H1 (cell line): ENCODE measurements at regions not wholly inside any gene's neighbourhood (a gene's known extent, or its start where the extent isn't known, plus 50 kb on each side); places are given as distances from the start of the nearest gene placed in this dataset.

Experiments used
- BACH1 ChIP-seq: IDR thresholded peaks from 2 replicates; pipeline ENCODE4 v1.6.1; 2012; ENCODE audit warnings: low read length, improper control_type of control experiment
- CBX5 ChIP-seq: fragments of 300-800, 300-1000 bp; sonication (generic); IDR thresholded peaks from 2 replicates; pipeline ENCODE4 v1.7.1; 2016; ENCODE audit warnings: antibody characterized with exemption, low read length, low read depth
- CHD1 ChIP-seq: IDR thresholded peaks from 2 replicates; pipeline ENCODE4 v1.6.1; 2012; ENCODE audit warnings: low read depth, low read length, improper control_type of control experiment
- NANOG ChIP-seq: IDR thresholded peaks from 2 replicates; pipeline ENCODE4 v1.6.1; 2011; ENCODE audit warnings: low read length, low read depth, mild to moderate bottlenecking, inconsistent platforms; ENCODE audit not compliant: insufficient read depth, poor library complexity, severe bottlenecking

- TF ChIP-seq NANOG (no peak), BACH1 (no peak), CBX5 (no peak), CHD1 (no peak)
- TF ChIP-seq, all 59 proteins: peak for 0
These were observed 89.6 kb upstream of the C7orf33 start (continued) for GRCh38 chr7:148500978-148501377.
